ENCODE measurements at regions not wholly inside any gene's neighbourhood (a gene's known extent, or its start where the extent isn't known, plus 50 kb on each side); places are given as distances from the start of the nearest gene placed in this dataset.
A peak's percentile ranks its signal among the peaks of the same experiment; 100 is the strongest.

- H3K4me2 ChIP-seq (ENCODE audit: control insufficient read depth, extremely low read depth, insufficient read depth, low read depth, low read length) = no peak overlapping the region
- no peak for TF ChIP-seq CTCF (optimal IDR thresholded peaks at IDR 0.05 in 1 of 3, IDR thresholded peaks at IDR 0.05 in 1 of 3, conservative IDR thresholded peaks at IDR 0.05 in 1 of 3; ENCODE audit: extremely low read depth in 1 of 3, insufficient read depth in 2 of 3, low read length in 3 of 3)
- no peak for TF ChIP-seq EZH2 (IDR thresholded peaks at IDR 0.05; ENCODE audit: low read length)
Observed at GRCh38 chr4:41856797-41857196, 78.4 kb upstream of the TMEM33 start.

GRCh38 chr4:41853973-41854372, 81.3 kb upstream of the TMEM33 start:
- H3K4me2 ChIP-seq (ENCODE audit: control insufficient read depth, extremely low read depth, insufficient read depth, low read depth, low read length) = no peak overlapping the region
- no peak overlapping the region for H3K27ac ChIP-seq (ENCODE audit: control insufficient read depth, insufficient read depth, low read length)
- H3K79me2 ChIP-seq (ENCODE audit: control insufficient read depth, insufficient read depth, low read length) = no peaks in the 10 kb centered on the region
- no peaks in the 10 kb centered on the region for H3K9me3 ChIP-seq (ENCODE audit: control insufficient read depth, low read depth, low read length)
- no peak overlapping the region for H2AFZ ChIP-seq (ENCODE audit: control insufficient read depth, low read length)
- no peak overlapping the region for H3K4me3 ChIP-seq (ENCODE audit: control insufficient read depth in 2 of 3, extremely low read depth in 1 of 3, insufficient read depth in 2 of 3, low read depth in 1 of 3, low read length in 3 of 3)
- TF ChIP-seq EZH2 (IDR thresholded peaks at IDR 0.05; ENCODE audit: low read length) (no peak), CTCF (optimal IDR thresholded peaks at IDR 0.05 in 1 of 3, IDR thresholded peaks at IDR 0.05 in 1 of 3, conservative IDR thresholded peaks at IDR 0.05 in 1 of 3; ENCODE audit: extremely low read depth in 1 of 3, insufficient read depth in 2 of 3, low read length in 3 of 3) (peak in 2 of 3 experiments; percentile 6 to 11)
- H3K36me3 ChIP-seq (ENCODE audit: control insufficient read depth in 2 of 2, extremely low read depth in 1 of 2, insufficient read depth in 2 of 2, low read length in 2 of 2) = no peaks in the 10 kb centered on the region
- FAIRE-seq (no peak), DNase-seq (ENCODE audit: low read depth, low spot score) (no peak)
- H4K20me1 ChIP-seq (ENCODE audit: control insufficient read depth, extremely low read depth, insufficient read depth, low read length) = no peaks in the 10 kb centered on the region
- H3K9me1 ChIP-seq (ENCODE audit: control insufficient read depth, extremely low read depth, insufficient read depth, low read length) = no peaks in the 10 kb centered on the region
- H3K4me1 ChIP-seq (ENCODE audit: control insufficient read depth, extremely low read depth, insufficient read depth, low read length) = no peaks in the 10 kb centered on the region
- dilution Hi-C loops (cut with MboI; ENCODE audit: extremely low pct_ligation_motif_present, low sequenced_read_pairs) = no loop called here
- peaks cover 1% of the 10 kb centered on the region for H3K27me3 ChIP-seq (ENCODE audit: control insufficient read depth, extremely low read depth, insufficient read depth, low read length)
- H3K9ac ChIP-seq (ENCODE audit: control insufficient read depth, extremely low read depth, insufficient read depth, low read length) = no peak overlapping the region

More at GRCh38 chr4:41856797-41857196, 78.4 kb upstream of the TMEM33 start:
- Histone ChIP-seq H3K9ac (ENCODE audit: control insufficient read depth, extremely low read depth, insufficient read depth, low read length) (no peak overlapping the region), H2AFZ (ENCODE audit: control insufficient read depth, low read length) (no peak overlapping the region), H4K20me1 (ENCODE audit: control insufficient read depth, extremely low read depth, insufficient read depth, low read length) (no peaks in the 10 kb centered on the region), H3K27me3 (ENCODE audit: control insufficient read depth, extremely low read depth, insufficient read depth, low read length) (peaks cover 5% of the 10 kb centered on the region), H3K36me3 (ENCODE audit: control insufficient read depth in 2 of 2, extremely low read depth in 1 of 2, insufficient read depth in 2 of 2, low read length in 2 of 2) (no peaks in the 10 kb centered on the region), H3K9me3 (ENCODE audit: control insufficient read depth, low read depth, low read length) (no peaks in the 10 kb centered on the region), H3K9me1 (ENCODE audit: control insufficient read depth, extremely low read depth, insufficient read depth, low read length) (no peaks in the 10 kb centered on the region), H3K27ac (ENCODE audit: control insufficient read depth, insufficient read depth, low read length) (no peak overlapping the region), H3K79me2 (ENCODE audit: control insufficient read depth, insufficient read depth, low read length) (no peaks in the 10 kb centered on the region), H3K4me3 (ENCODE audit: control insufficient read depth in 2 of 3, extremely low read depth in 1 of 3, insufficient read depth in 2 of 3, low read depth in 1 of 3, low read length in 3 of 3) (no peak overlapping the region), H3K4me1 (ENCODE audit: control insufficient read depth, extremely low read depth, insufficient read depth, low read length) (no peaks in the 10 kb centered on the region)
- FAIRE-seq (no peak), DNase-seq (ENCODE audit: low read depth, low spot score) (no peak)
- dilution Hi-C loops (cut with MboI; ENCODE audit: extremely low pct_ligation_motif_present, low sequenced_read_pairs) = no loop called here
